HG03066 (cell line): ENCODE measurements at regions not wholly inside any gene's neighbourhood (a gene's known extent, or its start where the extent isn't known, plus 50 kb on each side); places are given as distances from the start of the nearest gene placed in this dataset.

Experiments
- ATAC-seq: cut with Tn5 transposase; IDR thresholded peaks from one replicate; pipeline ENCODE4 v1.9.1; 2021; ENCODE audit warnings: low read depth; ENCODE audit not compliant: unreplicated experiment

- ATAC-seq: peak; percentile 85
Observed at GRCh38 chr9:105141146-105141975, 103.1 kb upstream of the SLC44A1 start.

- no peak for ATAC-seq
Observed at GRCh38 chr9:105141976-105142250, 102.5 kb upstream of the SLC44A1 start.

GRCh38 chr9:105142406-105143135 is 101.9 kb upstream of the SLC44A1 start:
- no peak for ATAC-seq

GRCh38 chr9:105143136-105143430 is 101.4 kb upstream of the SLC44A1 start:
- no peak for ATAC-seq

GRCh38 chr9:105144076-105144475 is 100.4 kb upstream of the SLC44A1 start:
- no peak for ATAC-seq

GRCh38 chr9:105144841-105145240 is 99.6 kb upstream of the SLC44A1 start:
- no peak for ATAC-seq

- ATAC-seq: no peak
Observed at GRCh38 chr9:105146677-105147076, 97.8 kb upstream of the SLC44A1 start.

- ATAC-seq: no peak
Observed at GRCh38 chr9:105147110-105147871, 97.2 kb upstream of the SLC44A1 start.

GRCh38 chr9:105148328-105149006 is 96.0 kb upstream of the SLC44A1 start:
- ATAC-seq: no peak

GRCh38 chr9:105150991-105151685 is 93.3 kb upstream of the SLC44A1 start:
- ATAC-seq: no peak

GRCh38 chr9:105151686-105151995 is 92.8 kb upstream of the SLC44A1 start:
- ATAC-seq: no peak

GRCh38 chr9:105154723-105155191 is 89.7 kb upstream of the SLC44A1 start:
- no peak for ATAC-seq

- no peak for ATAC-seq
Observed at GRCh38 chr9:105157171-105157583, 87.3 kb upstream of the SLC44A1 start.

- ATAC-seq: no peak
Observed at GRCh38 chr9:105158020-105158419, 86.4 kb upstream of the SLC44A1 start.

- ATAC-seq: no peak
Observed at GRCh38 chr9:105158898-105159297, 85.6 kb upstream of the SLC44A1 start.

- ATAC-seq: no peak
Observed at GRCh38 chr9:105168870-105169319, 75.6 kb upstream of the SLC44A1 start.

- ATAC-seq: no peak
Observed at GRCh38 chr9:105171076-105171475, 73.4 kb upstream of the SLC44A1 start.

- ATAC-seq: no peak
Observed at GRCh38 chr9:105171589-105171988, 72.9 kb upstream of the SLC44A1 start.

GRCh38 chr9:105172436-105172835 is 72.0 kb upstream of the SLC44A1 start:
- ATAC-seq: no peak

GRCh38 chr9:105173306-105173705 is 71.1 kb upstream of the SLC44A1 start:
- no peak for ATAC-seq
